Panc1 (cell line): ENCODE measurements at regions not wholly inside any gene's neighbourhood (a gene's known extent, or its start where the extent isn't known, plus 50 kb on each side); places are given as distances from the start of the nearest gene placed in this dataset.

Experiments
- ATAC-seq: fragments of 200-7000 bp; cut with Tn5 transposase; 2 replicates; pipeline ENCODE4 v1.9.1; 2020; ENCODE audit warnings: mild to moderate bottlenecking, moderate library complexity
- BruUV-seq: library from RNA; stranded (reverse); fragments of 400-500 nt; replicated peaks from 2 replicates; lab custom pipeline; 2021; lab: Mats Ljungman, UMichigan
- CTCF ChIA-PET: fragments of 300-600 bp; sonication (Branson Sonifier 250); formaldehyde crosslinking; loops from one replicate; lab custom pipeline; 2022; ENCODE audit warnings: antibody characterized with exemption; lab: Charles Lee
- POLR2A ChIA-PET: fragments of 300-600 bp; sonication (Branson Sonifier 250); formaldehyde crosslinking; loops from one replicate; lab custom pipeline; 2022; ENCODE audit warnings: antibody characterized with exemption; lab: Charles Lee
- DNase-seq: peaks from one replicate; pipeline ENCODE4 v3.0.0-alpha.2; 2010; ENCODE audit warnings: low read depth, low spot score
- H3K27ac ChIP-seq: 2 replicates; pipeline ENCODE4 v1.5.1; 2011; ENCODE audit warnings: mild to moderate bottlenecking, low read length, inconsistent platforms
- H3K27me3 ChIP-seq: fragments of 200-500 bp; sonication (Bioruptor generic); 2 replicates; pipeline ENCODE4 v1.6.0; 2014; ENCODE audit warnings: low read length, inconsistent platforms; ENCODE audit not compliant: control insufficient read depth, insufficient read depth
- H3K36me3 ChIP-seq: fragments of 200-500 bp; sonication (Bioruptor generic); 2 replicates; pipeline ENCODE4 v1.5.1; 2014; ENCODE audit warnings: inconsistent platforms, mild to moderate bottlenecking, low read length, moderate library complexity; ENCODE audit not compliant: control insufficient read depth, insufficient read depth
- H3K4me1 ChIP-seq: 2 replicates; pipeline ENCODE4 v1.5.1; 2011; ENCODE audit warnings: inconsistent platforms, mild to moderate bottlenecking, low read length, moderate library complexity; ENCODE audit not compliant: control insufficient read depth, insufficient read depth
- H3K4me3 ChIP-seq, 2 experiments: 2 replicates each; pipeline ENCODE4 v1.5.1; 2011 to 2012; ENCODE audit warnings: low read depth in 2 of 2, low read length in 2 of 2, mild to moderate bottlenecking in 2 of 2, inconsistent platforms in 1 of 2, moderate library complexity in 1 of 2
- H3K9me3 ChIP-seq: fragments of 200-500 bp; sonication (Bioruptor generic); 2 replicates; pipeline ENCODE4 v1.5.1; 2014; ENCODE audit warnings: low read depth, mild to moderate bottlenecking, inconsistent platforms, low read length, moderate library complexity; ENCODE audit not compliant: control insufficient read depth, insufficient read depth
- CTCF ChIP-seq: fragments of 450-650 bp; IDR thresholded peaks from 2 replicates; pipeline ENCODE4 v1.5.1; 2017; ENCODE audit warnings: mild to moderate bottlenecking
- POLR2AphosphoS5 ChIP-seq: IDR thresholded peaks from 2 replicates; pipeline ENCODE4 v1.6.1; 2012; ENCODE audit warnings: mild to moderate bottlenecking, low read depth, low read length, moderate library complexity
- SIN3A ChIP-seq: IDR thresholded peaks from 2 replicates; pipeline ENCODE4 v1.6.1; 2012; ENCODE audit warnings: low read depth, mild to moderate bottlenecking, low read length, moderate library complexity, borderline replicate concordance; ENCODE audit not compliant: insufficient read depth
- TCF7L2 ChIP-seq: IDR thresholded peaks from 2 replicates; pipeline ENCODE4 v1.6.1; 2011; ENCODE audit warnings: mild to moderate bottlenecking, low read depth, low read length, inconsistent platforms
- in situ Hi-C: cut with HindIII; loops from 2 replicates; pipeline ENCODE4 v1.10.0; 2016; ENCODE audit warnings: low sequenced_read_pairs, low pct_unique_long_range_greater_than_20kb
- intact Hi-C: fragments of 100-400 bp; cut with micrococcal nuclease; formaldehyde crosslinking; loops from one replicate; pipeline ENCODE4 v1.10.0; 2022; ENCODE audit not compliant: unreplicated experiment
- TF ChIP-seq, protein P1 (sequence below), 2 experiments: IDR thresholded peaks; 2 replicates each; pipeline ENCODE4 v1.6.1; 2011 to 2012; ENCODE audit warnings: low read depth in 2 of 2, control low read depth in 1 of 2, low read length in 1 of 2, mild to moderate bottlenecking in 1 of 2, moderate library complexity in 1 of 2; ENCODE audit not compliant: insufficient read depth in 1 of 2

DNA sequence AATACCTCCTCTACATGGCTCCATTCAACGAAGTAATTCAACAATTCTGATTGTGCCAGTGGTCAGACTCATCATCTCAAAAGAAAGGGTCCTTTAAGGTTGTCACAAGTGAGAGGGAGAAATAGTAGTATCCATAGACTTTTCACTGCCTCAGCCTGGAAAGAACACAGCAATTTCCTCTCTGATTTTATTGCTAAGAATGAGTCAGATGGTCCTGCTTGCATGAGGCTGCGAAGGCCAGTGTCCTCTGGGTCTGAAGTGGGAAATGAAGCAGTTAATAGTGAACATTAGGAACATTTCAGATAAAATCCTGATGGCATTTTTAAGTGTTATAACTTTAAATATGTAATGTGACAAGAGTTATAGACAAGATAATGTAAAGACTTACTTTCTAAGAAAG is 979.0 kb downstream of the EFNA5 start:
- Histone ChIP-seq H3K9me3 (no peaks in the 10 kb centered on the region), H3K4me3 (no peak overlapping the region)
- BruUV-seq: no TSS peak

DNA sequence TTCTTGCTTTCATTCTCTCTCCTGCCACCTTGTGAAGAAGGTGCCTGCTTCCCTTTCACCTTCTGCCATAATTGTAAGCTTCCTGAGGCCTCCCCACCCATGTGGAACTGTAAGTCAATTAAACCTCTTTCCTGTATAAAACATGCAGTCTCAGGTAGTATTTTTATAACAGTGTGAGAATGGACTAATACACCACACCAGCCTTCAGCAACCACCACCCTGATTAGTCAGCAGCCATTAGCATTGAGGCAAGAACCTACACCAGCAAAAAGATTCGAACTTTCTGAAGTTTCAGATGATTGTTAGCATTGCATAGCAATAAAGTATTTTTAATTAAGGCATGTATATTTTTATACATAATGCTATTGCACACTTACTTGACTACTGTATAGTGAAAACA is 980.2 kb downstream of the EFNA5 start:
- ChIA-PET POLR2A (no interaction called here), CTCF (no interaction called here)
- no peaks in the 10 kb centered on the region for H3K4me1 ChIP-seq
- no peaks in the 10 kb centered on the region for H3K27me3 ChIP-seq
- no peak overlapping the region for H3K4me3 ChIP-seq
- TF ChIP-seq POLR2AphosphoS5: no peak
- TF ChIP-seq, protein P1, sequence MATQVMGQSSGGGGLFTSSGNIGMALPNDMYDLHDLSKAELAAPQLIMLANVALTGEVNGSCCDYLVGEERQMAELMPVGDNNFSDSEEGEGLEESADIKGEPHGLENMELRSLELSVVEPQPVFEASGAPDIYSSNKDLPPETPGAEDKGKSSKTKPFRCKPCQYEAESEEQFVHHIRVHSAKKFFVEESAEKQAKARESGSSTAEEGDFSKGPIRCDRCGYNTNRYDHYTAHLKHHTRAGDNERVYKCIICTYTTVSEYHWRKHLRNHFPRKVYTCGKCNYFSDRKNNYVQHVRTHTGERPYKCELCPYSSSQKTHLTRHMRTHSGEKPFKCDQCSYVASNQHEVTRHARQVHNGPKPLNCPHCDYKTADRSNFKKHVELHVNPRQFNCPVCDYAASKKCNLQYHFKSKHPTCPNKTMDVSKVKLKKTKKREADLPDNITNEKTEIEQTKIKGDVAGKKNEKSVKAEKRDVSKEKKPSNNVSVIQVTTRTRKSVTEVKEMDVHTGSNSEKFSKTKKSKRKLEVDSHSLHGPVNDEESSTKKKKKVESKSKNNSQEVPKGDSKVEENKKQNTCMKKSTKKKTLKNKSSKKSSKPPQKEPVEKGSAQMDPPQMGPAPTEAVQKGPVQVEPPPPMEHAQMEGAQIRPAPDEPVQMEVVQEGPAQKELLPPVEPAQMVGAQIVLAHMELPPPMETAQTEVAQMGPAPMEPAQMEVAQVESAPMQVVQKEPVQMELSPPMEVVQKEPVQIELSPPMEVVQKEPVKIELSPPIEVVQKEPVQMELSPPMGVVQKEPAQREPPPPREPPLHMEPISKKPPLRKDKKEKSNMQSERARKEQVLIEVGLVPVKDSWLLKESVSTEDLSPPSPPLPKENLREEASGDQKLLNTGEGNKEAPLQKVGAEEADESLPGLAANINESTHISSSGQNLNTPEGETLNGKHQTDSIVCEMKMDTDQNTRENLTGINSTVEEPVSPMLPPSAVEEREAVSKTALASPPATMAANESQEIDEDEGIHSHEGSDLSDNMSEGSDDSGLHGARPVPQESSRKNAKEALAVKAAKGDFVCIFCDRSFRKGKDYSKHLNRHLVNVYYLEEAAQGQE (IDR thresholded peaks at IDR 0.05; ENCODE audit: insufficient read depth in 1 of 2, low read depth in 2 of 2, low read length in 1 of 2): no peak
- no peak for TF ChIP-seq SIN3A
- no peak for TF ChIP-seq TCF7L2
- TF ChIP-seq CTCF: no peak
- H3K36me3 ChIP-seq: no peaks in the 10 kb centered on the region
- ATAC-seq (no peak), DNase-seq (no peak)
- H3K9me3 ChIP-seq: no peaks in the 10 kb centered on the region
- no TSS peak for BruUV-seq
- intact Hi-C loops: no loop called here
- in situ Hi-C loops: no loop called here
- H3K27ac ChIP-seq: no peak overlapping the region

More for the DNA sequence above, 979.0 kb downstream of the EFNA5 start:
- Histone ChIP-seq H3K27me3 (no peaks in the 10 kb centered on the region), H3K27ac (no peak overlapping the region), H3K36me3 (no peaks in the 10 kb centered on the region), H3K4me1 (no peaks in the 10 kb centered on the region)
- intact Hi-C loops: no loop called here
- ATAC-seq (no peak), DNase-seq (no peak)
- in situ Hi-C loops: no loop called here
- ChIA-PET POLR2A (no interaction called here), CTCF (no interaction called here)
- TF ChIP-seq TCF7L2 (no peak), POLR2AphosphoS5 (no peak), CTCF (no peak), SIN3A (no peak)
- TF ChIP-seq, protein P1 (IDR thresholded peaks at IDR 0.05; ENCODE audit: insufficient read depth in 1 of 2, low read depth in 2 of 2, low read length in 1 of 2): no peak
